H9 (cell line): ENCODE measurements at regions not wholly inside any gene's neighbourhood (a gene's known extent, or its start where the extent isn't known, plus 50 kb on each side); places are given as distances from the start of the nearest gene placed in this dataset.

ENCODE experiments used
- DNase-seq: peaks from one replicate; pipeline ENCODE4 v3.0.0-alpha.2; 2017
- H2AFZ ChIP-seq: one replicate; pipeline ENCODE4 v1.6.1; 2013; ENCODE audit warnings: mild to moderate bottlenecking, low read length, control low read depth, moderate library complexity
- H2AK5ac ChIP-seq: 2 replicates; pipeline ENCODE4 v1.6.1; 2013; ENCODE audit warnings: low read length, control low read depth, mixed read lengths; ENCODE audit not compliant: insufficient read length
- H2BK120ac ChIP-seq: one replicate; pipeline ENCODE4 v1.6.1; 2013; ENCODE audit warnings: low read depth, mild to moderate bottlenecking, low read length, control low read depth, inconsistent platforms; ENCODE audit not compliant: poor library complexity, severe bottlenecking
- H2BK12ac ChIP-seq: 2 replicates; pipeline ENCODE4 v1.6.1; 2013; ENCODE audit warnings: low read length, control low read depth, mixed read lengths, low read depth; ENCODE audit not compliant: insufficient read length
- H2BK15ac ChIP-seq: 2 replicates; pipeline ENCODE4 v1.6.1; 2013; ENCODE audit warnings: low read depth, low read length, control low read depth
- H2BK20ac ChIP-seq: one replicate; pipeline ENCODE4 v1.6.1; 2013; ENCODE audit warnings: low read depth, mild to moderate bottlenecking, low read length, control low read depth, inconsistent platforms; ENCODE audit not compliant: poor library complexity, severe bottlenecking
- H2BK5ac ChIP-seq: 2 replicates; pipeline ENCODE4 v1.6.1; 2013; ENCODE audit warnings: low read length, control low read depth, mixed read lengths; ENCODE audit not compliant: insufficient read length
- H3K14ac ChIP-seq: 2 replicates; pipeline ENCODE4 v1.6.1; 2013; ENCODE audit warnings: low read length, control low read depth; ENCODE audit not compliant: insufficient read depth
- H3K18ac ChIP-seq: 2 replicates; pipeline ENCODE4 v1.6.1; 2013; ENCODE audit warnings: low read depth, mild to moderate bottlenecking, mixed read lengths, low read length, control low read depth; ENCODE audit not compliant: insufficient read length
- H3K23ac ChIP-seq: 2 replicates; pipeline ENCODE4 v1.6.1; 2013; ENCODE audit warnings: low read length, control low read depth, mixed read lengths, low read depth; ENCODE audit not compliant: insufficient read length
- H3K23me2 ChIP-seq: 2 replicates; pipeline ENCODE4 v1.6.1; 2013; ENCODE audit warnings: low read depth, mild to moderate bottlenecking, mixed read lengths, low read length, control low read depth; ENCODE audit not compliant: insufficient read length, poor library complexity, severe bottlenecking
- H3K27ac ChIP-seq: 2 replicates; pipeline ENCODE4 v1.5.1; 2013; ENCODE audit warnings: low read length, control low read depth, mixed read lengths, low read depth; ENCODE audit not compliant: insufficient read length
- H3K27me3 ChIP-seq: 2 replicates; pipeline ENCODE4 v1.6.1; 2013; ENCODE audit warnings: low read length, control low read depth, inconsistent platforms; ENCODE audit not compliant: insufficient read depth
- H3K4ac ChIP-seq: 2 replicates; pipeline ENCODE4 v1.6.1; 2013; ENCODE audit warnings: low read depth, mild to moderate bottlenecking, control low read depth, inconsistent platforms, low read length, moderate library complexity
- H3K4me1 ChIP-seq: 2 replicates; pipeline ENCODE4 v1.6.1; 2013; ENCODE audit warnings: low read length, control low read depth, inconsistent platforms; ENCODE audit not compliant: insufficient read depth
- H3K4me2 ChIP-seq: 2 replicates; pipeline ENCODE4 v1.6.1; 2013; ENCODE audit warnings: low read length, control low read depth, mixed read lengths; ENCODE audit not compliant: insufficient read length, insufficient read depth
- H3K56ac ChIP-seq: 2 replicates; pipeline ENCODE4 v1.6.1; 2013; ENCODE audit warnings: low read depth, mild to moderate bottlenecking, mixed read lengths, low read length, control low read depth; ENCODE audit not compliant: insufficient read length
- H3K79me1 ChIP-seq: 2 replicates; pipeline ENCODE4 v1.6.1; 2013; ENCODE audit warnings: low read depth, mild to moderate bottlenecking, moderate library complexity, low read length, control low read depth, inconsistent platforms; ENCODE audit not compliant: insufficient read depth, poor library complexity, severe bottlenecking
- H3K79me2 ChIP-seq: 2 replicates; pipeline ENCODE4 v1.6.1; 2013; ENCODE audit warnings: low read length, control low read depth, inconsistent platforms; ENCODE audit not compliant: insufficient read depth
- H3K9ac ChIP-seq: 2 replicates; pipeline ENCODE4 v1.6.1; 2013; ENCODE audit warnings: low read length, control low read depth, mixed read lengths; ENCODE audit not compliant: insufficient read length; ENCODE audit errors: extremely low read depth
- H3K9me3 ChIP-seq: one replicate; pipeline ENCODE4 v1.6.1; 2013; ENCODE audit warnings: low read depth, low read length, inconsistent platforms; ENCODE audit not compliant: control insufficient read depth
- H3T11ph ChIP-seq: one replicate; pipeline ENCODE4 v1.6.1; 2013; ENCODE audit warnings: mild to moderate bottlenecking, low read length, control low read depth, inconsistent platforms
- H4K20me1 ChIP-seq: one replicate; pipeline ENCODE4 v1.6.1; 2013; ENCODE audit not compliant: control insufficient read depth, insufficient read length, insufficient read depth
- H4K5ac ChIP-seq: 2 replicates; pipeline ENCODE4 v1.6.1; 2013; ENCODE audit warnings: low read depth, mild to moderate bottlenecking, mixed read lengths, low read length, control low read depth; ENCODE audit not compliant: insufficient read length
- H4K8ac ChIP-seq: replicated peaks from 2 replicates; pipeline ENCODE4 v1.6.1; 2013; ENCODE audit warnings: low read length, control low read depth, mixed read lengths, low read depth; ENCODE audit not compliant: insufficient read length
- H4K91ac ChIP-seq: 2 replicates; pipeline ENCODE4 v1.6.1; 2013; ENCODE audit warnings: low read depth, mild to moderate bottlenecking, moderate library complexity, mixed read lengths, low read length, control low read depth; ENCODE audit not compliant: insufficient read length
- H3K27ac Mint-ChIP-seq, 3 experiments: 2 replicates in 2 of 3; 3 replicates in 1 of 3; pipeline ENCODE4 v1.8.0; 2020 to 2021; ENCODE audit warnings: mixed read lengths in 3 of 3, mild to moderate bottlenecking in 1 of 3, moderate library complexity in 1 of 3
- H3K27me3 Mint-ChIP-seq: 2 replicates; pipeline ENCODE4 v1.8.0; 2021; ENCODE audit warnings: low read depth, mild to moderate bottlenecking, moderate library complexity, mixed read lengths
- H3K36me3 Mint-ChIP-seq, 3 experiments: 2 replicates in 2 of 3; 3 replicates in 1 of 3; pipeline ENCODE4 v1.8.0; 2020 to 2021; ENCODE audit warnings: low read depth in 3 of 3, mixed read lengths in 3 of 3; ENCODE audit not compliant: insufficient read depth in 1 of 3
- H3K4me1 Mint-ChIP-seq, 2 experiments: 2 replicates each; pipeline ENCODE4 v1.8.0; 2020; ENCODE audit warnings: mixed read lengths in 2 of 2
- H3K4me3 Mint-ChIP-seq, 2 experiments: 2 replicates in 1 of 2; 3 replicates in 1 of 2; pipeline ENCODE4 v1.8.0; 2020 to 2021; ENCODE audit warnings: mild to moderate bottlenecking in 2 of 2, mixed read lengths in 2 of 2, moderate library complexity in 1 of 2
- H3K9me3 Mint-ChIP-seq, 2 experiments: 2 replicates in 1 of 2; 3 replicates in 1 of 2; pipeline ENCODE4 v1.8.0; 2020; ENCODE audit warnings: mild to moderate bottlenecking in 2 of 2, mixed read lengths in 2 of 2, moderate library complexity in 1 of 2
- CTCF ChIP-seq: fragments of 200-600 bp; sonication (generic); conservative IDR thresholded peaks from 3 replicates; pipeline ENCODE4 v1.8.0; 2021; ENCODE audit warnings: antibody characterized with exemption, mild to moderate bottlenecking
- whole genome bisulfite sequencing: extraction: QIAGEN DNeasy Blood & Tissue Kit; methylation state at CpG from one replicate; pipeline ENCODE4 v1.1.7; 2013; ENCODE audit warnings: missing lambda C conversion rate, low lambda C conversion rate, mixed read lengths; ENCODE audit not compliant: insufficient read length; ENCODE audit errors: extremely low coverage; 5-methylcytosine and 5-hydroxymethylcytosine counted together

- H4K91ac ChIP-seq: no peak overlapping the region
- H3K27me3 ChIP-seq: no peaks in the 10 kb centered on the region
- no peak for TF ChIP-seq CTCF
- no peak for DNase-seq
- no peaks in the 10 kb centered on the region for H4K20me1 ChIP-seq
- H2AFZ ChIP-seq: no peak overlapping the region
- peaks cover 2% of the 10 kb centered on the region; the same call in 1 of the 2 replicates for H3K27me3 Mint-ChIP-seq
- H3K79me2 ChIP-seq: no peaks in the 10 kb centered on the region
- no peak overlapping the region for H2AK5ac ChIP-seq
- no peak overlapping the region for H4K8ac ChIP-seq
- H3K27ac ChIP-seq: no peak overlapping the region
- no peak overlapping the region for H3K9ac ChIP-seq
- H4K5ac ChIP-seq: no peak overlapping the region
- H3K4me1 ChIP-seq: no peaks in the 10 kb centered on the region
- H2BK120ac ChIP-seq: no peak overlapping the region
- no peak overlapping the region for H3K56ac ChIP-seq
- H2BK5ac ChIP-seq: no peak overlapping the region
- H2BK15ac ChIP-seq: no peak overlapping the region
- H3K4me1 Mint-ChIP-seq: peaks cover 4 to 6% of the 10 kb centered on the region in 2 experiments
- H3K9me3 Mint-ChIP-seq: peaks cover 3 to 6% of the 10 kb centered on the region in 2 experiments; a peak in 2 of 5 replicates
- H3K36me3 Mint-ChIP-seq: peaks cover 0 to 4% (median 0%) of the 10 kb centered on the region in 3 experiments; a peak in 1 of 7 replicates
- no peak overlapping the region for H3T11ph ChIP-seq
- H3K18ac ChIP-seq: no peak overlapping the region
- H3K23ac ChIP-seq: no peak overlapping the region
- H3K79me1 ChIP-seq: no peaks in the 10 kb centered on the region
- H2BK20ac ChIP-seq: no peak overlapping the region
- H3K9me3 ChIP-seq: no peaks in the 10 kb centered on the region
- no peak overlapping the region for H2BK12ac ChIP-seq
- no peak overlapping the region for H3K27ac Mint-ChIP-seq
- no peak overlapping the region for H3K14ac ChIP-seq
- H3K4ac ChIP-seq: no peak overlapping the region
- no CpG with 5 or more reads among the region's 2 CpGs for WGBS
- H3K23me2 ChIP-seq: no peaks in the 10 kb centered on the region
- no peak overlapping the region for H3K4me2 ChIP-seq
- H3K4me3 Mint-ChIP-seq: no peak overlapping the region
Observed at GRCh38 chr1:3987669-3988235, 87.7 kb upstream of the C1orf174 start.
